AG20443 (cell line): ENCODE measurements at regions not wholly inside any gene's neighbourhood (a gene's known extent, or its start where the extent isn't known, plus 50 kb on each side); places are given as distances from the start of the nearest gene placed in this dataset.
A peak's percentile ranks its signal among the peaks of the same experiment; 100 is the strongest.

Experiments used
- DNase-seq: peaks from one replicate; pipeline ENCODE4 v3.0.0; 2012; ENCODE audit warnings: low spot score, mixed read lengths

- DNase-seq, result no peak
Observed at GRCh38 chr3:128569756-128570155, 76.8 kb upstream of the GATA2 start.

- no peak for DNase-seq
Observed at GRCh38 chr3:128568602-128569490, 75.8 kb upstream of the GATA2 start.

- DNase-seq, result no peak
Observed at GRCh38 chr3:128567705-128568356, 74.8 kb upstream of the GATA2 start.

GRCh38 chr3:128567141-128567540, 74.1 kb upstream of the GATA2 start:
- DNase-seq, result no peak

GRCh38 chr3:128563439-128563838, 70.4 kb upstream of the GATA2 start:
- no peak for DNase-seq

GRCh38 chr3:128561504-128561903, 68.5 kb upstream of the GATA2 start:
- DNase-seq, result no peak

- DNase-seq, result no peak
Observed at GRCh38 chr3:128560768-128561167, 67.8 kb upstream of the GATA2 start.

- DNase-seq, result peak; percentile 7
Observed at GRCh38 chr3:128559486-128560225, 66.7 kb upstream of the GATA2 start.

GRCh38 chr3:128557531-128558280, 64.7 kb upstream of the GATA2 start:
- DNase-seq, result peak; percentile 6

GRCh38 chr3:128556907-128557306, 63.9 kb upstream of the GATA2 start:
- DNase-seq, result no peak

GRCh38 chr3:128556384-128556783, 63.4 kb upstream of the GATA2 start:
- no peak for DNase-seq

- no peak for DNase-seq
Observed at GRCh38 chr3:128555841-128556240, 62.8 kb upstream of the GATA2 start.

- peak; percentile 47 for DNase-seq
Observed at GRCh38 chr3:128555098-128555825, 62.3 kb upstream of the GATA2 start.

- no peak for DNase-seq
Observed at GRCh38 chr3:128554465-128555097, 61.6 kb upstream of the GATA2 start.

GRCh38 chr3:128554100-128554464, 61.1 kb upstream of the GATA2 start:
- no peak for DNase-seq

- no peak for DNase-seq
Observed at GRCh38 chr3:128553560-128553959, 60.6 kb upstream of the GATA2 start.

- DNase-seq, result no peak
Observed at GRCh38 chr3:128551867-128552266, 58.9 kb upstream of the GATA2 start.

GRCh38 chr3:128551451-128551850, 58.5 kb upstream of the GATA2 start:
- DNase-seq, result no peak

- DNase-seq, result no peak
Observed at GRCh38 chr3:128550471-128551126, 57.6 kb upstream of the GATA2 start.

GRCh38 chr3:128550113-128550440, 57.1 kb upstream of the GATA2 start:
- DNase-seq, result no peak
